B cell (primary cell): ENCODE measurements at regions not wholly inside any gene's neighbourhood (a gene's known extent, or its start where the extent isn't known, plus 50 kb on each side); places are given as distances from the start of the nearest gene placed in this dataset.

Experiments
- CTCF ChIP-seq: fragments of 200-600 bp; IDR thresholded peaks from one replicate; pipeline ENCODE4 v1.8.0; 2022; ENCODE audit warnings: antibody characterized with exemption, mild to moderate bottlenecking
- EZH2 ChIP-seq: IDR thresholded peaks from 2 replicates; pipeline ENCODE4 v1.6.1; 2012; ENCODE audit warnings: borderline replicate concordance, low read depth, mild to moderate bottlenecking, moderate library complexity, low read length; ENCODE audit not compliant: insufficient read depth, poor library complexity, severe bottlenecking

DNA sequence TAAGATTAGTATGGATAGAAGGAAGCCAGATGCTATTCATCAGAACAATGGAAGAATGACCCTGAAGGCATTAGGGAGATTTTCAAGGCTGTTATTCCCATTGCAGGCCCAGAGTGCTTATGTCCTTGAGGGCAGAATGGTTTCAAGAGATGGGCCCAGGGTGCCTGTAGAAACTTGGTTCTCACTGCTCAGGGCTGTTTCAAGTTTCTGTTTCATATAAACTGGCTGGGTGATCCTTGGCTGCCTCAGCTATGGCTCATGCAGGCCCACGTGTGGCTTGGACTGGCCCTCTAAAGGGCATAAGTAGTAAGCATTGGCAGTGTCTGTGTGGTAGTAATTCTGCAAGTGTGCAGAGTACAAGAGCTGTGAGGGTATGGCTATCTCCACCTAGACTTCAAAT is 540.9 kb upstream of the MAN1A1 start:
- TF ChIP-seq CTCF (no peak), EZH2 (no peak)
